Hippocampal formation (tissue), 2 donors: ENCODE measurements at regions not wholly inside any gene's neighbourhood (a gene's known extent, or its start where the extent isn't known, plus 50 kb on each side); places are given as distances from the start of the nearest gene placed in this dataset.

Experiments used
- DNase-seq, 2 donors: peaks; one replicate each; lab custom pipeline; 2025; lab: John Stamatoyannopoulos, UW

DNA sequence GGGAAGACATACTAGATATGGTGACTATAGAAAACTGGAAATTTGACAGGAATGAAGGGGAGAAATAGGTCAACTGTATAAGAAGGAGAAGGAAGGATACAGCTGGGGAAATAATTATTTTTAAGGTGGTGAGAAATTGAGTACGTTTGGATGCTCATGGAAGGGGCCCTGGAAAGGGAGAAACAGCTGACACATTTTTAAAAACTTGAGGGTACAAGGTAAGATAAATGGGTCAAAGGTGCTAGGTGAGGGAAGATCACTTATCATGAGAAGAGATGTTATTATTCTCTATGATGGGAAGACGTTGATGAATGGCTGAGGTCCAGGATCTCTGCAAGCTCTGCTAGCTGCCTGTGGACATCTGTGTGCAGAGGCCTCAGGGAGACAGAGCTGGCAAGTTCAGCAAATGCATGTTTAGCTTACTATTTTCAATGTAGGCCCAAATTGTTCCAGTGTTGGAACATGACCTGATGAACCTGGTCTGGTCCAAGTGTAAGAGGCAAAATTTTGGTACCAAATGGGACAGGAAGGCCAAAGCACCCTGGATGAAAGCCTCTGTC is 181.7 kb downstream of the MTRR start:
- no peak for DNase-seq

GRCh38 chr5:8053270-8053669 is 184.3 kb downstream of the MTRR start:
- no peak for DNase-seq

DNA sequence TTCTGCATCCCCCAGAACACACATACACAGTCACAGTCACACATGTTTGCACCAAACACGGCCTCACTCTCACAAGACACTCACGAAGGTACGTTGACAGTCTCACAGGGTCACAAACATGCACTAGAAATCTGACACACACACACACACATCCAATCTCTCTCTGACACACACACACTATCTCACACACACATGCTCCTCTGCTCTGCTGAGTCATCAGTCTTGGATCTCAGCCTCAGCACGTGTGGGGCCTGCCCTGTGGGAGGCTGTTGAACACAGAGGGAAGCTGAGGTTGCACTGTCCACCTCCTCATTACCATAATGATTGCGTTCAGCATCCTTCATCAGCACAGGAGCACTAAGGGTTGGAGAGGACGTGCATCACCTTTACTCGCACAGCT is 188.8 kb downstream of the MTRR start:
- DNase-seq, result no peak

GRCh38 chr5:8058616-8059190 is 189.8 kb downstream of the MTRR start:
- no peak for DNase-seq

- no peak for DNase-seq
These were observed 190.4 kb downstream of the MTRR start for GRCh38 chr5:8059337-8059736.

GRCh38 chr5:8060235-8060952 is 191.4 kb downstream of the MTRR start:
- no peak for DNase-seq

DNA sequence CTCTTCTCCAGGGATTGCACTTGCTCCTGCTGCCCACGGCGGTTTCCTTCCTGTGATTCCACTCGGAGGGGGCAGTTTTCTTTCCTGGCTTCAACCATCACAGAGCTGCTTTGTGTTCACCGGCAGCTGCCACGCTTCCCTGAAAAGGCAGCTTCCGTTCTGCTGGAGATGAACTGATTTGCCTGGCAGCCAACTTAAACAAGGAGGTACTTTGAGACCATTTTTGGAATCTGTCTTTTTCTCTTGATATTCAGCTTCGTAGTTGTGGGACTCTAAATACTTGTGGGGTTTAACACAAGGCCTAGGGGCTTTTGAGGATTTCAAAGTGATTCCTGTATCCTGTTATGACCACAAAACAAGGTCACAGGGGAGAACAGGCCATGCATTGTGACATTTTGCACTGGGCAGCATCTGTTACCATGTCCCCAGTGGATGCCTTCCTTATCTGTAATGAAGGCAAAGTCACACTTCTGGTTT is 192.0 kb downstream of the MTRR start:
- peak in 1 of 2 donors; percentile 6 for DNase-seq

- no peak for DNase-seq
These were observed 193.6 kb downstream of the MTRR start for GRCh38 chr5:8062521-8062920.

DNA sequence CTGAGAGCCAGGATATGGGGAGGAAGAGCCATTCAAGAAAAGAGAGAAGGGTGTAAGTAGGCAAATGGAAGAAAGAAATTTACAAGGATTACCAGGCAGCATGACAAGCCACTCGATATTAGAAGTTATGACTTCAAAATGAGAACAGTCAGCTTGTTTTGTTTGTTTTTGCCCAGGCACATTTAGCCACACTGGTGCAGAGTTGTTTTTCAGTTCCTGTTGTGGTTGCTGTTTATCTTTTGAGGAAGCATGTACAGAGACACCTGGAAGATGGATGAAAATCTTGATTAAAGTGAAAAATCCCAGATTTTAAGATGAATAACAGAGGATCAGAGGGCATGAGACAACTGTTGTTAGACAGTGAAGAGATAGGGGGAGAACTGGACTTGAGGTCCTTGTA is 199.1 kb downstream of the MTRR start:
- no peak for DNase-seq

GRCh38 chr5:8070138-8070537 is 201.2 kb downstream of the MTRR start:
- no peak for DNase-seq

- DNase-seq, result no peak
These were observed 210.1 kb downstream of the MTRR start for GRCh38 chr5:8079056-8079455.

- DNase-seq, result no peak
These were observed 212.2 kb downstream of the MTRR start for GRCh38 chr5:8081179-8081578.

DNA sequence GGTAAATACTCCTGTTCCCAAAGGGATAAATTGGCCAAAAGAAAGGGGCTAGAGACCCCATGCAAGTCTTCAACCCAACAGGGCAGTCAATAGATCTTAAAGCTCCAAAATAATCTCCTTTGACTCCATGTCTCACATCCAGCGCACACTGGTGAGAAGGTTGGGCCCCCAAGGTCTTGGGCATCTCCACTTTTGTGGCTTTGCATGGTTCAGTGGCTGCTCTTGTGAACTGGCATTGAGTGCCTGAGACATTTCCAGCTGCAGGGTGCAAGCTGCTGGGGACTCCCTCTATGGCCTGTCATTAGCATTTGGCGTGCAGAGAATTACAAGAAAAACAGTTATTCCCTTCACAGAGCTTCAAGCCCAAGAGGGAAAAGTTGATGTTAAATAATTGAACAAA is 224.7 kb downstream of the MTRR start:
- no peak for DNase-seq

- no peak for DNase-seq
These were observed 225.4 kb downstream of the MTRR start for GRCh38 chr5:8094304-8094703.

DNA sequence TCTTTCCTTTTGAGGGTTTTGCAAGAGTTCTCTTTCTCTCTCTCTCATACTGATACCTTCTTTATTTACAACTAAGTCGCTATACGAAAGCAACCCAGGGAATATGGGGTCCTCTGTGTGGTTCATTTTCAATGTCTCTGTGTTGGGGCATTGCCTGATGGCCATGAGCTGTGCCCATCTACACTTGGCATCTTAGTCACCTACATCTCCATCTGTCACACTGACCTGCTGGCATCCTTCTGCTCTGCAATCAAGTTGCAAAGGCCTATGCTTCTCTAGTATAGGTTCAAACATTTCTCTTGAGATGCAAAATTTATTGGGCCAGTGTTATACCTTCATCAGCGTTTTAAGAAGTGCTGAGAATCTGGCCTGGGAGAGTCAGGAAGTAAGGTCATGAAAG is 228.2 kb downstream of the MTRR start:
- no peak for DNase-seq

DNA sequence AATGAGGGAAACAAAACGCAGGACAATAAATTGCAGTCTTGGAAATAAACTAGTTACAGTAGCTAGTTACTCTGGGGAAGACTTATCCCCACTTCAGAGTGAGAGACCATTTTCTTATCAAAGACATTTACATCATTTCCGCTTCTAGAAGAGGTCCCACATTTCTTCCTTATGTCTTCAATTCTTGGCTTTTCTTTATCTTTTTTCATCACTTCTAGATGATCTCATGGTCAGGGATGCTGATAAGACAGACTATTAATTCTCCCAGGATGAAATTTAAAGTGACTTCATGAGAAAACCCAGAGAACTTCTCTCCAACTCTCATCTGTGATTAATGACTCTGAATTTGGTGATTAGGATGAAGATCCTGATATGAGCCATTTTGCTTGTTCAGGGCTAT is 229.1 kb downstream of the MTRR start:
- DNase-seq, result no peak

DNA sequence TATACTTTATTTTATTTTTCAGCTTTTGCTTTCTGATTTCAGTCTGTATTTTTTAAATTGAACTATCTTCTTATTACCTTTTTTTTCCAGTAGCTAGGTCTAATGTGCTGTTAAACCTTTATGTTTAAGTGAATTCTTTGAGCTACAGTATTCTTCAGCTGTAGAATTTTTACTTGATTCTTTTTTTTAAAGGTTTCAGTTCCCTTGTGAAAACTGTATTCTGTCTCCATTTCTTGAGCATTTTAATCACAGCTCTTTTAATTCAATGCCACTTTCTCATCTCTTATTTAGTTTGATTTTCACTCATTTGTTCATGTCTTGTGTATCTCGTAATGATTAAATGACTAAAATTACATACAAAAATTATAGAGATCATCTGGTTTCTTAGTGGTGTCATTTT is 233.8 kb downstream of the MTRR start:
- DNase-seq, result no peak

DNA sequence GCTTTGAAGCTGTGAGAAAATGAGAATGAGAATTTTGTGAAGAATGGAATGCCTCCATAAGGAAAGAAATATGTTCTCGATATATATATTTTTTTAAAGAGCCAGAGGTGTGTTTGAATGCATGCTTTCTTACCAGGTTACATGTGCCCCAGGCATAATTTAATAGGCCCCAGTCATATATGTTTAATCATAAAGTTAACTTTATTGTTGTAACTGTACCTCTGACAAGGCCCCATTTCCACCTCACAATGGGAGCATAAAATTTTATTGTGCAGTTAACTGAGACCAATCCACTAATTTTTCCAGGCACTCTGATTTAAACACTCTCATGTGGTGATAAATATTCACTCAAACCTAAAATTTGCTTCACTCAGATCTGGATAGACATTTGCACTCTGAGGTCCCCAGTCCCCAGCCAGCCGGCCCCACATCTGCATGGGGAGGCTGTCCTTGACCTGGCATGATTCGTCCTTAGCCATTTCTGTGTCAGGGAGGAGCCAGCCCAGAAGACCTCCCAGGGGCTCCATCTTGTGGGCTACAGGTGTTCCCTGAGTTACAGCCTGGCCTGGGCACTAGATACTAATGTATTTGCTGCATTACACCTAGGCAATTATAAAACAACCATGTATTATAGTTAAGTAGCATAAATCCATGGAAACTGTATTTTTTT is 245.8 kb downstream of the MTRR start:
- DNase-seq, result no peak

GRCh38 chr5:8123559-8123958 is 254.6 kb downstream of the MTRR start:
- no peak for DNase-seq

GRCh38 chr5:8134609-8135008 is 265.7 kb downstream of the MTRR start:
- no peak for DNase-seq

GRCh38 chr5:8135742-8136141 is 266.8 kb downstream of the MTRR start:
- no peak for DNase-seq

DNA sequence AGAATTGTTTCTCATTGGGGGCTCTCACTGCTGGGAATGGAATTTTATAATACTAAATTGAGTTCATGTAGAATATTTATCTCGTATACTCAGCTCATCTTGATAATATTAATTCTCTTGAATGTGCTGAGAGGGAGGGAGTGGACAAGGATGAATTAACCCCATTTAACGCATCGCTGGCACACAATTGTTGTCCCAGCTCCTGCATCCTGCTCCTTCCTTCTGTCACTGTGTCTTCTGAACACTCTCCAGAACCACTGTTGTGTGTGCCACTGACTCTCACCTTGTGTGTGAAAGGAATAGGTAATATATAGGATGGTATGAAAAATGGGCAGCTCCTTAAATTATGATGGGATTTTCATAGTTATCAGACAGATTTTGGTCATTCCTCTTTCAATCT is 267.3 kb downstream of the MTRR start:
- DNase-seq, result no peak

- no peak for DNase-seq
These were observed 269.1 kb downstream of the MTRR start for GRCh38 chr5:8137941-8138550.
